CD14-positive monocyte (primary cell): ENCODE measurements at regions not wholly inside any gene's neighbourhood (a gene's known extent, or its start where the extent isn't known, plus 50 kb on each side); places are given as distances from the start of the nearest gene placed in this dataset.

Experiments used
- DNase-seq, 3 donors: peaks; one replicate each; pipeline ENCODE4 v3.0.0-alpha.2; 2011 to 2022
- H2AFZ ChIP-seq: 2 replicates; pipeline ENCODE4 v1.6.0; 2012; ENCODE audit warnings: mild to moderate bottlenecking, low read depth, low read length, inconsistent platforms; ENCODE audit not compliant: insufficient read depth, poor library complexity, severe bottlenecking
- H3K27ac ChIP-seq, 2 donors: 1 replicate in 1 of 2; 2 replicates in 1 of 2; pipeline ENCODE4 v1.5.1; 2012 to 2013; ENCODE audit warnings: low read length in 2 of 2, control low read depth in 1 of 2, inconsistent platforms in 1 of 2, low read depth in 1 of 2, mild to moderate bottlenecking in 1 of 2
- H3K27me3 ChIP-seq, 2 donors: one replicate each; pipeline versions ENCODE4 v1.6.0 to v1.6.1; 2011 to 2013; ENCODE audit warnings: low read length in 2 of 2; ENCODE audit not compliant: control insufficient read depth in 2 of 2, insufficient read depth in 2 of 2
- H3K36me3 ChIP-seq, 2 donors: replicated peaks in 1 of 2; 1 replicate in 1 of 2; 2 replicates in 1 of 2; pipeline versions ENCODE4 v1.5.1 to v1.6.1; 2012 to 2013; ENCODE audit warnings: low read length in 2 of 2, control low read depth in 1 of 2, inconsistent platforms in 1 of 2, mild to moderate bottlenecking in 1 of 2; ENCODE audit not compliant: insufficient read depth in 2 of 2, control insufficient read depth in 1 of 2
- H3K4me1 ChIP-seq, 2 donors: 1 replicate in 1 of 2; 2 replicates in 1 of 2; pipeline versions ENCODE4 v1.5.1 to v1.6.1; 2012 to 2013; ENCODE audit warnings: low read length in 2 of 2, control low read depth in 1 of 2, inconsistent platforms in 1 of 2, mild to moderate bottlenecking in 1 of 2, moderate library complexity in 1 of 2; ENCODE audit not compliant: insufficient read depth in 2 of 2, control insufficient read depth in 1 of 2
- H3K4me2 ChIP-seq: replicated peaks from 2 replicates; pipeline ENCODE3; 2012; ENCODE audit warnings: low read length, moderate library complexity, mild to moderate bottlenecking; ENCODE audit not compliant: poor library complexity, severe bottlenecking; ENCODE audit errors: extremely low read depth
- H3K4me3 ChIP-seq, 3 experiments: fragments of 200-600 bp in 1 of 3; sonication (generic) in 1 of 3; replicated peaks in 1 of 3; 1 replicate in 2 of 3; 2 replicates in 1 of 3; pipeline ENCODE4 v1.5.1; 2011 to 2013; ENCODE audit warnings: low read length in 3 of 3, mild to moderate bottlenecking in 3 of 3, control low read depth in 2 of 3, low read depth in 2 of 3, inconsistent platforms in 1 of 3, moderate library complexity in 1 of 3
- H3K79me2 ChIP-seq: 2 replicates; pipeline ENCODE4 v1.6.0; 2012; ENCODE audit warnings: mild to moderate bottlenecking, control low read depth, inconsistent platforms, low read length, moderate library complexity; ENCODE audit not compliant: insufficient read depth
- H3K9ac ChIP-seq: 2 replicates; pipeline ENCODE4 v1.6.0; 2017; ENCODE audit warnings: low read length, mild to moderate bottlenecking; ENCODE audit not compliant: insufficient read depth, poor library complexity, severe bottlenecking
- H3K9me3 ChIP-seq, 2 donors: replicated peaks in 1 of 2; 1 replicate in 1 of 2; 2 replicates in 1 of 2; pipeline versions ENCODE4 v1.5.1 to v1.6.1; 2012 to 2013; ENCODE audit warnings: low read length in 2 of 2, control low read depth in 1 of 2; ENCODE audit not compliant: control insufficient read depth in 1 of 2, insufficient read depth in 1 of 2
- H4K20me1 ChIP-seq: 2 replicates; pipeline ENCODE4 v1.6.0; 2012; ENCODE audit warnings: mild to moderate bottlenecking, low read length, control low read depth, moderate library complexity; ENCODE audit not compliant: insufficient read depth
- H3K27ac Mint-ChIP-seq, 7 donors: one replicate each; pipeline ENCODE4 v1.8.0; 2020; ENCODE audit warnings: mild to moderate bottlenecking in 7 of 7, mixed read lengths in 7 of 7, moderate library complexity in 6 of 7, inconsistent platforms in 2 of 7
- H3K27me3 Mint-ChIP-seq, 3 donors: one replicate each; pipeline ENCODE4 v1.8.0; 2021 to 2022; ENCODE audit warnings: low read depth in 3 of 3, mild to moderate bottlenecking in 3 of 3, mixed read lengths in 3 of 3, moderate library complexity in 3 of 3, inconsistent platforms in 1 of 3
- H3K36me3 Mint-ChIP-seq, 2 donors: one replicate each; pipeline ENCODE4 v1.8.0; 2020; ENCODE audit warnings: mixed read lengths in 2 of 2, inconsistent platforms in 1 of 2, mild to moderate bottlenecking in 1 of 2
- H3K4me1 Mint-ChIP-seq: one replicate; pipeline ENCODE4 v1.8.0; 2020; ENCODE audit warnings: mild to moderate bottlenecking, mixed read lengths
- H3K4me3 Mint-ChIP-seq, 2 donors: one replicate each; pipeline ENCODE4 v1.8.0; 2020; ENCODE audit warnings: mild to moderate bottlenecking in 2 of 2, mixed read lengths in 2 of 2, moderate library complexity in 1 of 2
- H3K9me3 Mint-ChIP-seq, 7 donors: one replicate each; pipeline ENCODE4 v1.8.0; 2020 to 2022; ENCODE audit warnings: mixed read lengths in 7 of 7, mild to moderate bottlenecking in 6 of 7, moderate library complexity in 6 of 7, inconsistent platforms in 2 of 7
- WGBS: methylation state at CpG from one replicate; pipeline ENCODE4 v1.1.5; 2013; ENCODE audit warnings: missing lambda C conversion rate; ENCODE audit not compliant: insufficient coverage; 5-methylcytosine and 5-hydroxymethylcytosine counted together
- intact Hi-C, 2 donors: fragments of 100-400 bp; cut with micrococcal nuclease; formaldehyde crosslinking; loops; one replicate each; pipeline versions ENCODE4 v1.15.0 to v1.15.1; 2023
- TF ChIP-seq, protein P1 (sequence below): fragments of 200-600 bp; IDR thresholded peaks from one replicate; pipeline ENCODE4 v1.8.0; 2022; ENCODE audit warnings: antibody characterized with exemption, mild to moderate bottlenecking

DNA sequence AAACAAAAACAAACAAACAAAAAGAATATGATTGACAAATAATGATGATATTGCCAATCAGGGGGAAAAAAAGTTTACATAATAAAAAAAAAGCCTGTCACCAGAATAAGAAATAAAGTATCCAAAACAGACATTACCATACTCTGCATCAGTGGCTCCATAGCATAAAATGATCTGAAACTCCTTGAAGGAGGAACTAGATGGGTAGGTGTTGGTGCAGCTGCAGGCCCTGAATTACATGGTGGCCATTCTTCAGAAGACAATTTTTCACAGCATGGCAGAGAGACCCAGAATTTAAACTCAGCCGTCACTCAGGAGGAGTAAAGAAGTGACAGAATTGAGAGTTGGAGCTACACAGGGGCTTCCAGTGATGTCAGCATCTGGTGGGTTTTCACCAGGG, 60.2 kb downstream of the GLUL start:
- Histone ChIP-seq H4K20me1 (no peaks in the 10 kb centered on the region), H3K36me3 (no peaks in the 10 kb centered on the region), H3K4me3 (no peak overlapping the region), H3K27ac (no peak overlapping the region), H3K79me2 (no peaks in the 10 kb centered on the region), H3K4me1 (peaks cover 0 to 3% of the 10 kb centered on the region in 2 donors), H2AFZ (no peak overlapping the region), H3K4me2 (no peak overlapping the region), H3K27me3 (no peaks in the 10 kb centered on the region), H3K9ac (no peak overlapping the region), H3K9me3 (no peaks in the 10 kb centered on the region)
- WGBS = no CpG with 5 or more reads among the region's 1 CpG
- H3K9me3 Mint-ChIP-seq = peaks cover 0 to 8% (median 2%) of the 10 kb centered on the region in 7 donors
- no peak for DNase-seq
- H3K4me1 Mint-ChIP-seq = peaks cover 5% of the 10 kb centered on the region
- H3K36me3 Mint-ChIP-seq = no peaks in the 10 kb centered on the region
- H3K27me3 Mint-ChIP-seq = peaks cover 0 to 5% (median 2%) of the 10 kb centered on the region in 3 donors
- no peak overlapping the region for H3K4me3 Mint-ChIP-seq
- intact Hi-C loops = no loop called here
- H3K27ac Mint-ChIP-seq = no peak overlapping the region
- TF ChIP-seq, protein P1, sequence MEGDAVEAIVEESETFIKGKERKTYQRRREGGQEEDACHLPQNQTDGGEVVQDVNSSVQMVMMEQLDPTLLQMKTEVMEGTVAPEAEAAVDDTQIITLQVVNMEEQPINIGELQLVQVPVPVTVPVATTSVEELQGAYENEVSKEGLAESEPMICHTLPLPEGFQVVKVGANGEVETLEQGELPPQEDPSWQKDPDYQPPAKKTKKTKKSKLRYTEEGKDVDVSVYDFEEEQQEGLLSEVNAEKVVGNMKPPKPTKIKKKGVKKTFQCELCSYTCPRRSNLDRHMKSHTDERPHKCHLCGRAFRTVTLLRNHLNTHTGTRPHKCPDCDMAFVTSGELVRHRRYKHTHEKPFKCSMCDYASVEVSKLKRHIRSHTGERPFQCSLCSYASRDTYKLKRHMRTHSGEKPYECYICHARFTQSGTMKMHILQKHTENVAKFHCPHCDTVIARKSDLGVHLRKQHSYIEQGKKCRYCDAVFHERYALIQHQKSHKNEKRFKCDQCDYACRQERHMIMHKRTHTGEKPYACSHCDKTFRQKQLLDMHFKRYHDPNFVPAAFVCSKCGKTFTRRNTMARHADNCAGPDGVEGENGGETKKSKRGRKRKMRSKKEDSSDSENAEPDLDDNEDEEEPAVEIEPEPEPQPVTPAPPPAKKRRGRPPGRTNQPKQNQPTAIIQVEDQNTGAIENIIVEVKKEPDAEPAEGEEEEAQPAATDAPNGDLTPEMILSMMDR = no peak

DNA sequence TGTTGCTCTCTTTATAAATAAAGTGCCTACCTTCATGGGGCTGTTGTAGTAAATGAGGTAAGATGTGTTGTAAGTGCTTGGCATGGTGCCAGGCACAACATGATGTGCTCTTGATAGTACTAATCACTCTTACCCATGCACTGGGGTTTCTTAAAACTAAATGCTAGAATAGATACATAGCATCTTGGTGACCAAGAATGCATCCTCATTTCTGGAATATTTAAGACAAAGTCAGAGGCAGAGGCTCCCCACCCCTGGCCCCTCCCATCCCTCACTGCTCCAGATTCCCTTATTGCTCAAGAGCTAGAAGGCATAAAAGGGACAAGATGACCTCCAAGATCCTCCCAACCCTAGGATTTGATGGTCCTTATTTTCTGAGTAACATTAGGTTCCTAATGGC, 61.3 kb downstream of the GLUL start:
- H3K36me3 ChIP-seq = no peaks in the 10 kb centered on the region
- no peak overlapping the region for H3K4me2 ChIP-seq
- H3K4me3 ChIP-seq = no peak overlapping the region
- Mint-ChIP-seq H3K4me1 (no peaks in the 10 kb centered on the region), H3K9me3 (peaks cover 0 to 8% (median 2%) of the 10 kb centered on the region in 7 donors), H3K27me3 (peaks cover 0 to 5% (median 2%) of the 10 kb centered on the region in 3 donors), H3K36me3 (no peaks in the 10 kb centered on the region), H3K27ac (no peak overlapping the region), H3K4me3 (no peak overlapping the region)
- no peaks in the 10 kb centered on the region for H3K79me2 ChIP-seq
- H3K27me3 ChIP-seq = no peaks in the 10 kb centered on the region
- H3K9ac ChIP-seq = no peak overlapping the region
- no peak for DNase-seq
- H2AFZ ChIP-seq = no peak overlapping the region
- TF ChIP-seq, protein P1 = no peak
- H3K4me1 ChIP-seq = no peaks in the 10 kb centered on the region
- H3K27ac ChIP-seq = no peak overlapping the region
- intact Hi-C loops = no loop called here
- no peaks in the 10 kb centered on the region for H4K20me1 ChIP-seq
- no peaks in the 10 kb centered on the region for H3K9me3 ChIP-seq
